GM23338 (cell line): ENCODE measurements at regions not wholly inside any gene's neighbourhood (a gene's known extent, or its start where the extent isn't known, plus 50 kb on each side); places are given as distances from the start of the nearest gene placed in this dataset.

Source experiments
- ATAC-seq: fragments of 200-7000 bp; cut with Tn5 transposase; 3 replicates; pipeline ENCODE4 v1.9.1; 2020
- DNase-seq: peaks from one replicate; pipeline ENCODE4 v3.0.0-alpha.2; 2015; ENCODE audit warnings: low spot score
- H2AFZ ChIP-seq: fragments of 200-600 bp; sonication (generic); 2 replicates; pipeline ENCODE4 v1.8.0; 2016; ENCODE audit warnings: antibody characterized with exemption, mild to moderate bottlenecking, moderate library complexity
- H3F3A ChIP-seq: fragments of 200-600 bp; sonication (generic); replicated peaks from 2 replicates; pipeline ENCODE4 v1.8.0; 2017; ENCODE audit warnings: antibody characterized with exemption, mixed run types, low read depth
- H3K27ac ChIP-seq: fragments of 200-600 bp; sonication (generic); 2 replicates; pipeline ENCODE4 v1.6.1; 2016; ENCODE audit warnings: low read depth
- H3K27me3 ChIP-seq: fragments of 200-600 bp; sonication (generic); 2 replicates; pipeline ENCODE4 v1.8.0; 2016; ENCODE audit warnings: mild to moderate bottlenecking, mixed run types, moderate library complexity; ENCODE audit not compliant: insufficient read depth
- H3K36me3 ChIP-seq: fragments of 200-600 bp; sonication (generic); 2 replicates; pipeline ENCODE4 v1.8.0; 2016; ENCODE audit warnings: mild to moderate bottlenecking; ENCODE audit not compliant: insufficient read depth
- H3K4me1 ChIP-seq: fragments of 200-600 bp; sonication (generic); 2 replicates; pipeline ENCODE4 v1.8.0; 2016; ENCODE audit warnings: mild to moderate bottlenecking, moderate library complexity; ENCODE audit not compliant: insufficient read depth
- H3K4me2 ChIP-seq: fragments of 200-600 bp; sonication (generic); 2 replicates; pipeline ENCODE4 v1.7.1; 2017; ENCODE audit warnings: mixed run types
- H3K4me3 ChIP-seq: fragments of 200-600 bp; sonication (generic); 2 replicates; pipeline ENCODE4 v1.6.1; 2016; ENCODE audit warnings: mixed run types
- H3K79me2 ChIP-seq: fragments of 200-600 bp; sonication (generic); replicated peaks from 2 replicates; pipeline ENCODE4 v1.8.0; 2017; ENCODE audit warnings: mild to moderate bottlenecking; ENCODE audit not compliant: insufficient read depth
- H3K9me2 ChIP-seq: fragments of 200-600 bp; sonication (generic); 2 replicates; pipeline ENCODE4 v1.8.0; 2017; ENCODE audit not compliant: insufficient read depth
- H4K20me1 ChIP-seq: fragments of 200-600 bp; sonication (generic); replicated peaks from 2 replicates; pipeline ENCODE4 v1.8.0; 2017; ENCODE audit warnings: mild to moderate bottlenecking; ENCODE audit not compliant: insufficient read depth
- H3K27ac Mint-ChIP-seq: 2 replicates; pipeline ENCODE4 v1.8.0; 2020; ENCODE audit warnings: inconsistent platforms, mild to moderate bottlenecking, moderate library complexity, mixed read lengths
- H3K27me3 Mint-ChIP-seq: 3 replicates; pipeline ENCODE4 v1.8.0; 2022; ENCODE audit warnings: low read depth, mild to moderate bottlenecking, moderate library complexity, mixed read lengths, inconsistent platforms; ENCODE audit not compliant: insufficient read depth, poor library complexity
- H3K36me3 Mint-ChIP-seq: 3 replicates; pipeline ENCODE4 v1.8.0; 2021; ENCODE audit warnings: low read depth, mild to moderate bottlenecking, inconsistent platforms, moderate library complexity, mixed read lengths
- H3K4me1 Mint-ChIP-seq: 3 replicates; pipeline ENCODE4 v1.8.0; 2020; ENCODE audit warnings: mild to moderate bottlenecking, inconsistent platforms, mixed read lengths
- H3K4me3 Mint-ChIP-seq: 3 replicates; pipeline ENCODE4 v1.8.0; 2021; ENCODE audit warnings: moderate library complexity, mild to moderate bottlenecking, inconsistent platforms, mixed read lengths
- H3K9me3 Mint-ChIP-seq: 3 replicates; pipeline ENCODE4 v1.8.0; 2020; ENCODE audit warnings: moderate library complexity, mild to moderate bottlenecking, inconsistent platforms, mixed read lengths
- EZH2 ChIP-seq: fragments of 200-600 bp; sonication (generic); IDR thresholded peaks from one replicate; pipeline ENCODE4 v1.8.0; 2017; ENCODE audit warnings: antibody characterized with exemption, mild to moderate bottlenecking, low read depth; ENCODE audit not compliant: unreplicated experiment
- JUNB ChIP-seq: IDR thresholded peaks from one replicate; pipeline ENCODE4 v1.6.1; 2016; ENCODE audit warnings: antibody characterized with exemption; ENCODE audit not compliant: unreplicated experiment
- NANOG ChIP-seq: IDR thresholded peaks from 2 replicates; pipeline ENCODE4 v1.6.1; 2016; ENCODE audit warnings: antibody characterized with exemption, borderline replicate concordance
- STAT1 ChIP-seq: IDR thresholded peaks from one replicate; pipeline ENCODE4 v1.6.1; 2016; ENCODE audit warnings: antibody characterized with exemption; ENCODE audit not compliant: unreplicated experiment
- ZNF114 ChIP-seq: fragments of 250-450 bp; sonication (Bioruptor Pico); IDR thresholded peaks from 2 replicates; pipeline ENCODE4 v1.5.0; 2020; ENCODE audit warnings: mild to moderate bottlenecking, moderate library complexity
- ZNF331 ChIP-seq: fragments of 250-450 bp; sonication (Bioruptor Pico); IDR thresholded peaks from 2 replicates; pipeline ENCODE4 v1.5.0; 2020; ENCODE audit warnings: low read depth, mild to moderate bottlenecking, moderate library complexity
- TF ChIP-seq, protein P1 (sequence below): IDR thresholded peaks from one replicate; pipeline ENCODE4 v1.6.1; 2018; ENCODE audit warnings: antibody characterized with exemption; ENCODE audit not compliant: unreplicated experiment
- TF ChIP-seq, protein P2 (sequence below): fragments of 250-450 bp; sonication (Bioruptor Pico); IDR thresholded peaks from 2 replicates; pipeline ENCODE4 v1.5.0; 2020; ENCODE audit warnings: mild to moderate bottlenecking, moderate library complexity
- TF ChIP-seq, protein P3 (sequence below): IDR thresholded peaks from 2 replicates; pipeline ENCODE4 v1.6.1; 2016; ENCODE audit warnings: antibody characterized with exemption

DNA sequence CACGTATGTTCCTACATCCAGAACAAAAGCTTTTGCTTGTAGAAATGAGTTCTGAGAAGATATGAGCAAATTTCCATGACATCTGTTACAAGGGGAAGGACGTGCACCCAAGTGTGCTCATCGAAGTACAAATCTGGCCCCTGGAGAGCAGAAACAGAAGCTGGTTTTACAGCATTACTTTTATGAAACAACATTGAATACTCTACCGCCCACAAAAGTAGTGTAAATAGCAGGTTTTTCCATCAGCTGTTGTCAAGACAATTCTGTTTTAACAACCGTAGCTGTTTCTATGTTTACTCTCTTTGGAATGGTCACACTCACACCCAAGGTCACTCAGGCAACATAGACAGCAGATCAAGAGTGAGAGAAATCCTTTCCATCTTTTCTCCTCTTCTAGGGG is 114.2 kb upstream of the SSTR4 start:
- no peaks in the 10 kb centered on the region for H3K36me3 ChIP-seq
- H3K27me3 ChIP-seq, result no peaks in the 10 kb centered on the region
- Mint-ChIP-seq H3K27ac (no peak overlapping the region), H3K9me3 (no peaks in the 10 kb centered on the region; the same call in 2 of the 3 replicates), H3K36me3 (no peaks in the 10 kb centered on the region), H3K4me1 (no peaks in the 10 kb centered on the region), H3K27me3 (no peaks in the 10 kb centered on the region), H3K4me3 (no peak overlapping the region)
- H3K79me2 ChIP-seq, result no peaks in the 10 kb centered on the region
- no peaks in the 10 kb centered on the region for H4K20me1 ChIP-seq
- H3K4me1 ChIP-seq, result no peaks in the 10 kb centered on the region; the same call in 1 of the 2 replicates
- H3F3A ChIP-seq, result no peaks in the 10 kb centered on the region
- no peak overlapping the region for H2AFZ ChIP-seq
- no peak overlapping the region for H3K4me3 ChIP-seq
- TF ChIP-seq, protein P1, sequence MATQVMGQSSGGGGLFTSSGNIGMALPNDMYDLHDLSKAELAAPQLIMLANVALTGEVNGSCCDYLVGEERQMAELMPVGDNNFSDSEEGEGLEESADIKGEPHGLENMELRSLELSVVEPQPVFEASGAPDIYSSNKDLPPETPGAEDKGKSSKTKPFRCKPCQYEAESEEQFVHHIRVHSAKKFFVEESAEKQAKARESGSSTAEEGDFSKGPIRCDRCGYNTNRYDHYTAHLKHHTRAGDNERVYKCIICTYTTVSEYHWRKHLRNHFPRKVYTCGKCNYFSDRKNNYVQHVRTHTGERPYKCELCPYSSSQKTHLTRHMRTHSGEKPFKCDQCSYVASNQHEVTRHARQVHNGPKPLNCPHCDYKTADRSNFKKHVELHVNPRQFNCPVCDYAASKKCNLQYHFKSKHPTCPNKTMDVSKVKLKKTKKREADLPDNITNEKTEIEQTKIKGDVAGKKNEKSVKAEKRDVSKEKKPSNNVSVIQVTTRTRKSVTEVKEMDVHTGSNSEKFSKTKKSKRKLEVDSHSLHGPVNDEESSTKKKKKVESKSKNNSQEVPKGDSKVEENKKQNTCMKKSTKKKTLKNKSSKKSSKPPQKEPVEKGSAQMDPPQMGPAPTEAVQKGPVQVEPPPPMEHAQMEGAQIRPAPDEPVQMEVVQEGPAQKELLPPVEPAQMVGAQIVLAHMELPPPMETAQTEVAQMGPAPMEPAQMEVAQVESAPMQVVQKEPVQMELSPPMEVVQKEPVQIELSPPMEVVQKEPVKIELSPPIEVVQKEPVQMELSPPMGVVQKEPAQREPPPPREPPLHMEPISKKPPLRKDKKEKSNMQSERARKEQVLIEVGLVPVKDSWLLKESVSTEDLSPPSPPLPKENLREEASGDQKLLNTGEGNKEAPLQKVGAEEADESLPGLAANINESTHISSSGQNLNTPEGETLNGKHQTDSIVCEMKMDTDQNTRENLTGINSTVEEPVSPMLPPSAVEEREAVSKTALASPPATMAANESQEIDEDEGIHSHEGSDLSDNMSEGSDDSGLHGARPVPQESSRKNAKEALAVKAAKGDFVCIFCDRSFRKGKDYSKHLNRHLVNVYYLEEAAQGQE, result no peak
- TF ChIP-seq ZNF114 (no peak), NANOG (no peak), EZH2 (no peak), ZNF331 (CRISPR knock-in tag) (no peak), STAT1 (no peak), JUNB (no peak)
- TF ChIP-seq, protein P2, sequence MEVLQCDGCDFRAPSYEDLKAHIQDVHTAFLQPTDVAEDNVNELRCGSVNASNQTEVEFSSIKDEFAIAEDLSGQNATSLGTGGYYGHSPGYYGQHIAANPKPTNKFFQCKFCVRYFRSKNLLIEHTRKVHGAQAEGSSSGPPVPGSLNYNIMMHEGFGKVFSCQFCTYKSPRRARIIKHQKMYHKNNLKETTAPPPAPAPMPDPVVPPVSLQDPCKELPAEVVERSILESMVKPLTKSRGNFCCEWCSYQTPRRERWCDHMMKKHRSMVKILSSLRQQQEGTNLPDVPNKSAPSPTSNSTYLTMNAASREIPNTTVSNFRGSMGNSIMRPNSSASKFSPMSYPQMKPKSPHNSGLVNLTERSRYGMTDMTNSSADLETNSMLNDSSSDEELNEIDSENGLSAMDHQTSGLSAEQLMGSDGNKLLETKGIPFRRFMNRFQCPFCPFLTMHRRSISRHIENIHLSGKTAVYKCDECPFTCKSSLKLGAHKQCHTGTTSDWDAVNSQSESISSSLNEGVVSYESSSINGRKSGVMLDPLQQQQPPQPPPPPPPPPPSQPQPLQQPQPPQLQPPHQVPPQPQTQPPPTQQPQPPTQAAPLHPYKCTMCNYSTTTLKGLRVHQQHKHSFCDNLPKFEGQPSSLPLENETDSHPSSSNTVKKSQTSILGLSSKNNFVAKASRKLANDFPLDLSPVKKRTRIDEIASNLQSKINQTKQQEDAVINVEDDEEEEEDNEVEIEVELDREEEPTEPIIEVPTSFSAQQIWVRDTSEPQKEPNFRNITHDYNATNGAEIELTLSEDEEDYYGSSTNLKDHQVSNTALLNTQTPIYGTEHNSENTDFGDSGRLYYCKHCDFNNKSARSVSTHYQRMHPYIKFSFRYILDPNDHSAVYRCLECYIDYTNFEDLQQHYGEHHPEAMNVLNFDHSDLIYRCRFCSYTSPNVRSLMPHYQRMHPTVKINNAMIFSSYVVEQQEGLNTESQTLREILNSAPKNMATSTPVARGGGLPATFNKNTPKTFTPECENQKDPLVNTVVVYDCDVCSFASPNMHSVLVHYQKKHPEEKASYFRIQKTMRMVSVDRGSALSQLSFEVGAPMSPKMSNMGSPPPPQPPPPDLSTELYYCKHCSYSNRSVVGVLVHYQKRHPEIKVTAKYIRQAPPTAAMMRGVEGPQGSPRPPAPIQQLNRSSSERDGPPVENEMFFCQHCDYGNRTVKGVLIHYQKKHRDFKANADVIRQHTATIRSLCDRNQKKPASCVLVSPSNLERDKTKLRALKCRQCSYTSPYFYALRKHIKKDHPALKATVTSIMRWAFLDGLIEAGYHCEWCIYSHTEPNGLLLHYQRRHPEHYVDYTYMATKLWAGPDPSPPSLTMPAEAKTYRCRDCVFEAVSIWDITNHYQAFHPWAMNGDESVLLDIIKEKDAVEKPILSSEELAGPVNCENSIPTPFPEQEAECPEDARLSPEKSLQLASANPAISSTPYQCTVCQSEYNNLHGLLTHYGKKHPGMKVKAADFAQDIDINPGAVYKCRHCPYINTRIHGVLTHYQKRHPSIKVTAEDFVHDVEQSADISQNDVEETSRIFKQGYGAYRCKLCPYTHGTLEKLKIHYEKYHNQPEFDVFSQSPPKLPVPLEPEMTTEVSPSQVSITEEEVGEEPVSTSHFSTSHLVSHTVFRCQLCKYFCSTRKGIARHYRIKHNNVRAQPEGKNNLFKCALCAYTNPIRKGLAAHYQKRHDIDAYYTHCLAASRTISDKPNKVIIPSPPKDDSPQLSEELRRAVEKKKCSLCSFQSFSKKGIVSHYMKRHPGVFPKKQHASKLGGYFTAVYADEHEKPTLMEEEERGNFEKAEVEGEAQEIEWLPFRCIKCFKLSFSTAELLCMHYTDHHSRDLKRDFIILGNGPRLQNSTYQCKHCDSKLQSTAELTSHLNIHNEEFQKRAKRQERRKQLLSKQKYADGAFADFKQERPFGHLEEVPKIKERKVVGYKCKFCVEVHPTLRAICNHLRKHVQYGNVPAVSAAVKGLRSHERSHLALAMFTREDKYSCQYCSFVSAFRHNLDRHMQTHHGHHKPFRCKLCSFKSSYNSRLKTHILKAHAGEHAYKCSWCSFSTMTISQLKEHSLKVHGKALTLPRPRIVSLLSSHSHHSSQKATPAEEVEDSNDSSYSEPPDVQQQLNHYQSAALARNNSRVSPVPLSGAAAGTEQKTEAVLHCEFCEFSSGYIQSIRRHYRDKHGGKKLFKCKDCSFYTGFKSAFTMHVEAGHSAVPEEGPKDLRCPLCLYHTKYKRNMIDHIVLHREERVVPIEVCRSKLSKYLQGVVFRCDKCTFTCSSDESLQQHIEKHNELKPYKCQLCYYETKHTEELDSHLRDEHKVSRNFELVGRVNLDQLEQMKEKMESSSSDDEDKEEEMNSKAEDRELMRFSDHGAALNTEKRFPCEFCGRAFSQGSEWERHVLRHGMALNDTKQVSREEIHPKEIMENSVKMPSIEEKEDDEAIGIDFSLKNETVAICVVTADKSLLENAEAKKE (CRISPR knock-in tag), result no peak
- TF ChIP-seq, protein P3, sequence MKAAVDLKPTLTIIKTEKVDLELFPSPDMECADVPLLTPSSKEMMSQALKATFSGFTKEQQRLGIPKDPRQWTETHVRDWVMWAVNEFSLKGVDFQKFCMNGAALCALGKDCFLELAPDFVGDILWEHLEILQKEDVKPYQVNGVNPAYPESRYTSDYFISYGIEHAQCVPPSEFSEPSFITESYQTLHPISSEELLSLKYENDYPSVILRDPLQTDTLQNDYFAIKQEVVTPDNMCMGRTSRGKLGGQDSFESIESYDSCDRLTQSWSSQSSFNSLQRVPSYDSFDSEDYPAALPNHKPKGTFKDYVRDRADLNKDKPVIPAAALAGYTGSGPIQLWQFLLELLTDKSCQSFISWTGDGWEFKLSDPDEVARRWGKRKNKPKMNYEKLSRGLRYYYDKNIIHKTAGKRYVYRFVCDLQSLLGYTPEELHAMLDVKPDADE, result no peak
- H3K4me2 ChIP-seq, result no peak overlapping the region
- H3K9me2 ChIP-seq, result peaks cover 16% of the 10 kb centered on the region
- DNase-seq, result no peak
- ATAC-seq, result no peak
- no peak overlapping the region for H3K27ac ChIP-seq
